Left ventricle myocardium superior (tissue), 1 donor: ENCODE measurements at regions not wholly inside any gene's neighbourhood (a gene's known extent, or its start where the extent isn't known, plus 50 kb on each side); places are given as distances from the start of the nearest gene placed in this dataset.

Experiments
- ATAC-seq: fragments of 200-7000 bp; cut with Tn5 transposase; one replicate; pipeline ENCODE4 v1.9.1; 2020; ENCODE audit warnings: mild to moderate bottlenecking, moderate library complexity
- DNase-seq: peaks from one replicate; pipeline ENCODE4 v3.0.0-alpha.2; 2020
- intact Hi-C: fragments of 100-400 bp; cut with micrococcal nuclease; formaldehyde crosslinking; loops from one replicate; pipeline ENCODE4 v1.11.0; 2022
- donor health status: DM: no; HTN: yes; CAD: no; lungs with severe emphysema.

GRCh38 chr2:37527361-37527760, 144.1 kb downstream of the CDC42EP3 start:
- DNase-seq (no peak), ATAC-seq (no peak)
- intact Hi-C loops = no loop called here

- no peak for ATAC-seq
- no peak for DNase-seq
- intact Hi-C loops = no loop called here
Measured at GRCh38 chr2:37529830-37530415, 141.5 kb downstream of the CDC42EP3 start.

- intact Hi-C loops = no loop called here
- DNase-seq (no peak), ATAC-seq (no peak)
Measured at GRCh38 chr2:37532503-37532902, 138.9 kb downstream of the CDC42EP3 start.

GRCh38 chr2:37537316-37537715, 134.1 kb downstream of the CDC42EP3 start:
- intact Hi-C loops = no loop called here
- no peak for ATAC-seq

DNA sequence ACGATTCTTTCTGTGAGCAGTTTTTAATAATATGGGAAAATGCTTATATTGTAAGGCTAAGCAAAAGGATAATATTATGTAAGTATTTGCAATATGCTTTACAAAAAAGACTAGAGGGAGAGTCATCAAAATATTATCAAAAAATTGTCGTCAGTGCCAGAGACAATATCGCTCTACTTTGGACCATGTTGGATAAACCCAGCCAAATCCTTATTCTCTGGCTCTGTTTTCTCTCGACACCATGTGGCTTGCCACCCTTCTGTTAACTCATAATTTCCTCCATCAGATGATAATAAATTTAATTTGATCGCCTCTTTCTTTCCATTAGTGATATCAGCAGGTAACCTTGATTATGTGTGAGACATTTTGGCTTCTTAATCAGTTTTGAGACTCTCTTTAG, 129.9 kb downstream of the CDC42EP3 start:
- ATAC-seq = no peak
- intact Hi-C loops = no loop called here
- DNase-seq = no peak

More at GRCh38 chr2:37537316-37537715, 134.1 kb downstream of the CDC42EP3 start:
- no peak for DNase-seq

DNA sequence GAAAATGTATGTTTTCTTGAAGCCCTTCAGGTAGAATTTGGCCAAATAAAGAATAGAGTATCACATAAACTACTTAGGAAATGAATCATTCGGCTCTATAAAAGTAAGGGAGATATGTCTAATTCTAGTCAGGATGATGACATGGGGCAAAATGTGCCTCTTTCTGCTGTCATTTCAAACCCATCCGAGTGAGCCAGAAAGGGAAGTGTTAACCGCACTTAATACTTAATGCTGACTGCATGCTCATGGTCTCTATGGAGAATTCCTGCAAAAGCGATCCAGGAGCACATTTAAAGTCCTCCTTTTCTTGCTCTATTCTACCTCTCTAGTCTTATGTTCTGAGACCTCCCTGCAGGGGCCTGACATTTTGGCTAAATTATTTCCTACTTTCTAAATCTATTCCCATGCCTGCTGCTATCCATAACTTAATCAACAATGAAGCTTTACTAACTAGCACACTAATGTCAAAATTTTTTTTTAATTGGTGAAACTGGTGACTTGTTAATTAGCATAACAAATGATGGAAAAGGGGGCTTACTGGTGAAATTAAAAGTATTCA, 127.4 kb downstream of the CDC42EP3 start:
- ATAC-seq = no peak
- no peak for DNase-seq
- intact Hi-C loops = no loop called here

- no peak for ATAC-seq
- DNase-seq = no peak
- intact Hi-C loops = no loop called here
Measured at GRCh38 chr2:37544591-37545031, 126.8 kb downstream of the CDC42EP3 start.

DNA sequence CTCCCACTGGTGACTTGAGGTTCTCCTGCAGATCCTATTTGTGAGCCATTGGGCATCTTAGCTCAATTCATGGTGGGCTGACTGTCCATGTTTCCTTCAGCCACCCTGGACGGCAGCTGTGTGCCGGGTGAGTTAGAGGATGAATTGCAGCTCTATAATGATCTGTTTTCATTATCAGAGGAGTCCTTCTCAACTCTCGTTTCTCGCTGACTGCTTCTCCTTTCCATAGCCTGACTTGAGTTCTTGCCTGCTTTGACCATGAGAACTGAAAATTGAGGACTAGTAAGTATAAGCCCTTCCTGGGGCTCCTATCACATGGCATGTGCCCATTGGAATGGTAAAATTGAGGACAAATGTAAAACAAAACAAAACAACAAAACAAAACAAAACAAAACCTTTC, 121.8 kb downstream of the CDC42EP3 start:
- intact Hi-C loops = no loop called here
- DNase-seq (no peak), ATAC-seq (no peak)

GRCh38 chr2:37550190-37550589, 121.3 kb downstream of the CDC42EP3 start:
- no peak for ATAC-seq
- no peak for DNase-seq
- intact Hi-C loops = no loop called here

GRCh38 chr2:37551783-37552182, 119.7 kb downstream of the CDC42EP3 start:
- ATAC-seq (no peak), DNase-seq (no peak)
- intact Hi-C loops = no loop called here

DNA sequence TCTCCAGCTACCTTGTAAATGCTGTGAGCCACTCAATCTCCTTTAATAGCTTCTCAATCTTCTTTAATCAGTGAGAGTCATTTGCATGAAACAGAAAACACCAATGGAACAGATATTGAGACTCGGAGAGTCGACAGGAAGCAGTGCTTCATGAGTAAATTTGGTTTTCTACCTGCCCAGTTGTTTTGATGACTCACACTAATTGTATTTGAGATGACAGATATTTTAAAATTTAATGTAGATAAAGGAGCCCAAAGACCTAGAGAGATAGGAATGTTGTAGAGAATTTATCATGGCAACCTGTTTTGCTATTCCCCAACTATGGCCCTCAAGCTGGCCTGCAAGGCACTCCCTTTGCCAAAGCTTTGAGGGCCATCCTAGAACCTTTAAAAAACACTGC, 119.1 kb downstream of the CDC42EP3 start:
- DNase-seq = no peak
- no peak for ATAC-seq
- intact Hi-C loops = no loop called here

DNA sequence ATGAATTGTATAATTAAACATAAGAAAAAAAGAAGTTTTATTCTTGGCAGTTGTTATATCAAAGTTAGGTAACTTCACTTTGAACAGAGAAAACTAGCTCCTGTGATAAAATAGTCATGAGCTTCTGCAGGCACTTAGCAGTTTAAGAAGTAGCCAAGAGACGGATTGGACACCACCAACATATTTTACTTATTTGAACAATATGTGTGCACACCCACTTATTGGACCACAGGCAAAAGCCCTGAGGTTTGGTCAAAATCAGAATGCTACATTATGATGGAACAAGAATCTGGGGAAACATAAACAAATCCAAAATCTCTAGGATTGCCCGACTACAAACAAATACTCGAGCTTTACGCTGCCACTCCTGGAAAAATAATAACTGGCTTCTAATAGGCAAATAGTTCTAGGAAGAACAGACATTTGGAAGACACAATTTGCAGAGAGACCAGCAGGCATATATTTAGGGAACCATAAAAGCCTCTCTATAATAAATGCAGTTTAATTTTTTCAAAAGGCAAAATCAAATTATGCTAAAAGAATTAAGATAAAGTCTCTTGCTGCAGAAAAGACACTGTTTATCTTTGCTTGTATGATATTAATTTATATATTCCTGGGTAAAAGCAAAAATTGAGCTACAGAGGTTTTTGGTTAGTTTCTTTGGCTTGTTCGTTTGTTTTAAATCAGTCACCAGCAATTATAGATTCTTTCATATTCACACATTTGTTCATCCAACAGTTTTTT, 117.9 kb downstream of the CDC42EP3 start:
- intact Hi-C loops = no loop called here
- ATAC-seq (no peak), DNase-seq (no peak)

DNA sequence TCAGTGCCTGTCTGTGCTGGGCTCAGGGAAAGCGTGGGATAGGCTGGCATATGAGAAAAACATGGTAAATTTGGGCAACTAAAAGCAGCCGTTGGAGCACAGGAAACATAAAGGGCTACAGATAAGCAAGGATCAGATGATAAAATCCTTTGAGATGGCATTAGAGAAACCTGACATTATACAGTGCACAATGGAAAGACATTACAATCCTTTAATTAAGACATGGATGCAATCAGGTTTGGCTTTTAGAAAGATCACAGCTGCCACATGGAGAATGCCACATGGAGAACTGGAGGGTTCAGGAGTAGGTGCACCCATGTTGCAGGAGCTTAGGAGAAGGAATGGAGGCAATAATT, 117.3 kb downstream of the CDC42EP3 start:
- intact Hi-C loops = no loop called here
- DNase-seq (no peak), ATAC-seq (no peak)

DNA sequence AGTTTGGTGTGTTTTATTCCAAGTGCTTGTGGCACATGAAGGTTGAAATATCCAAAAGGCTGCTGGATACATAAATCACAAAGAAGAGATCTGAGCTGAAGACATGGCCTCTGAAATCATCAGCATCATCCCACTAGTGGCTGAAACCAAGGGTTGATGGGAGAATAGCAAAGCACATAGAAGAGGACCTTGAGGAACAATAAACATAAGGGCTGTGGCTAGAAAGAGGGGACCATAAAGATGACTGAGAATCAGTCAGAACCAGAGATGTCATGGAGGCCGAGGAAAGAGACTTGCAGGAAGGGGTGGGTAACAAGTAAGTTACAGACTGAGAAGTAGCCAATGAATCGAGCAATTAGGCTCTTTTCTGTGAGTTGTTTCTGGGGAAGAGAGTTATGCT, 116.8 kb downstream of the CDC42EP3 start:
- no peak for ATAC-seq
- no peak for DNase-seq
- intact Hi-C loops = no loop called here

DNA sequence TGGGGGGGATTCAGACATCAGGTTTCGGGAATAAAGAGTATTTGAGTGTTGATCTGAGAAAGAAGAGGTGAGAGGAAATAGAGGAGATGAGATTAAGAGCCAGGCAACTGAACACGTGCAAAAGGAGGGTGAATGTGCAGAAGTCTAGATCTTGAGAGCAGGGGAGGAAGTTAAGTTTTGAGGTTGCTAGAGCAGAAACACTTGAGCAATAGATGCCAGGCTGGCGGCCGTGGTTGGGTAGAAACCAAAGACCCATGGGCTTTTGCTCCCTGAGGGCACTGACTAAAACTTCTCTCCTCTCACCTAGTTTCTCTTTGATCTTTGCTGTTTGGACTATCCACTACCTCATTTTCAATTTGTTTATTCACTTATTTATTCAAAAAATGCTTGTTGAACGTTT, 116.0 kb downstream of the CDC42EP3 start:
- DNase-seq (no peak), ATAC-seq (no peak)
- intact Hi-C loops = no loop called here

DNA sequence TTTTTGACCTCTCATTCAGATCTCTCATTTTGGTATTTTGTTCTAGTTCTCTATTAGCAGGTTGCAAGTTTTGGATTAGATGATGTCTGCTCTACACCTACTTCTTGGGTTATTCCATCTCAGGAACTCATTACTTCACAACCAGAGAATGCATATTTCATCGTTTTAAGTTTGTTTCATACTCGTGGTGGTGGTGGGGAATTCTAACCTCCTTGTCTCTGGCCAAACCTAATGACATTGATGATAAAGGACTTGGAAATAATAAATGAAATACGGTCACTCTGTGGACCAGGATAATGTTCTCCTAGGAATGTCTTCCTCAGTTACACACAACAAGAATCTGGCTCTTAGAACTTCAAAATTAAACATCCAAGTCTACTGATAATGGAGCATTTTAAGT, 115.2 kb downstream of the CDC42EP3 start:
- intact Hi-C loops = no loop called here
- no peak for ATAC-seq
- DNase-seq = no peak

DNA sequence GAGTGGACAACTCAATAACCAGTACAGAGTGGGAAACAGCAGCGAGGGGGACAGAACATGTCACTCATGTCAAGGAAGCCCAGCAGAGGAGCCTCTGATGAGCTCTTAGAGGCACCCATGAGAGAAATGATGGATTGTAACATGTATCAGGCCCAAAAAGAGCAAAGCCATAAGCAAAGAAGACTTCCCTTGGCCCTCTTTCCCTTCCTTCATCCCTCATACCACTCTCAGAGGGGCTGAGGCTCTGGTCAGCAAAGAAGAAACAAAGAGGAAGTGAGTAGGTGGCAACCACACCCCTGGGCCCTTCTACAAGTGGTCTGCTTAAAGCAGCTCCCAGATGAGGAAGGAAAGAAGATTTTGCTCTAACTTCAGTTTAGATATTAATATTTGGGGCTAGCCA, 112.8 kb downstream of the CDC42EP3 start:
- intact Hi-C loops = no loop called here
- ATAC-seq (peak; percentile 65), DNase-seq (no peak)

DNA sequence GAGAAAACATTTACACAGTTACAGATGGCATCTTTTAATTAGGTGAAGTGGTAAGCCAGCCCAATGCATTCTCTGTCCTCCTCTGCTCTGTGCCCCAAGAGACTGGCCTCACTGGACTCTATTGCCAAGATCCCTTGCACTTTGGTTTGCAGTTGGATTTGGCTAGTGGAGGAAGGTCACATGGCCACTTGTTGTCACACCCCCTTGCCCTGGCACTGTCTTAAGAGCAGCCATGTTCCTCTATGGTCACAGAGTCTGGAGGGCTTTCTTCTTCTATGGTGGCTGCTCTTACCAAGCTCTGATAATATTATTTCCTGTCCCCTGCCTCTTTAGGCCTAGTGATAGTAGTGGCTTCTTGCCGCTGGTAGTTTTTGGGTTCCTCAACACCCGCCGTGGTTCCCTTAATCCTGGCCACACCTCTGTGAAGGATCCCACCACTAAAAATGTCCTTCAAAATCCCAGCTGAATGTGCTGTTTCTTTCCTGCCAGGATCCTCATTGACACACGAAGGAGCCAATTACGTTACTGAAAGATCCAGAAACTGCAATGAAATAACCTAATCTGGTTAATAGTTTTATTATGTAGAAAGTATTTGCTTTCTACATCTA, 111.1 kb downstream of the CDC42EP3 start:
- DNase-seq (no peak), ATAC-seq (no peak)
- intact Hi-C loops = no loop called here

DNA sequence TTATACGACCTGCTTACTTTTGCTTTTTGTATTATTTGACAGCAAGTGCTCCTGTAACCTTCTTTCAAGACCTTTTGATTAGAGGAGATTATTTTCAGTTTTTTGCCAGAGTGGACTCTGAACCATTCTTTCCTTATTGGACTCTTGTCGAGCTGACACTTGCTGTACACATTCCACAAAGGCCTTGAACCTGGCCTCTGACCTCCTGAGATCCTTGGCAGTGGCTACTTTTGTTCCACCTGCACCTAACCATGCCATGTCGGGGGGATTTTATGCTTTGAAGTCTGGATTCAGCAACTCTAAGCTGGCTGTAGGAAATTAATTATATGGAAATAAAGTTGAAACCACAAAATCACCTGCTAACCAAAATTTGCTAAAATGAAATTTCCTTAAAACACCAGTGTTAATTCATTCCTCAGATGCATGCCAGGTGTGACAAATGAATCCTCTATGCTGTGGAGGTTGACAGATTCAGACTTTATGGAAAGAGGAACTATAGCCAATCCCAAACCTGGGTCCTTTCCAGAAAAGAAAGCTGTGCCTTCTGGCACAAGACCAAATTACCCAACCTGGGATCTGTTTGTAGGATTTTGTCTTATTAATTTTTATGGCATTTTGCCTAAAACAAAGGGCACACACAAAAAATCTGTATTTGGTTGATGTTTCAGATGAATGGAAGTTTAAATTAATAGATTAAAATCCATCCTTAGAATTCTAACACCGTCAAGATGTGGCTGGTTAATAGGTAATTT, 110.4 kb downstream of the CDC42EP3 start:
- ATAC-seq (no peak), DNase-seq (no peak)
- intact Hi-C loops = no loop called here
